ENCODE measurements at regions not wholly inside any gene's neighbourhood (a gene's known extent, or its start where the extent isn't known, plus 50 kb on each side); places are given as distances from the start of the nearest gene placed in this dataset.

DNA sequence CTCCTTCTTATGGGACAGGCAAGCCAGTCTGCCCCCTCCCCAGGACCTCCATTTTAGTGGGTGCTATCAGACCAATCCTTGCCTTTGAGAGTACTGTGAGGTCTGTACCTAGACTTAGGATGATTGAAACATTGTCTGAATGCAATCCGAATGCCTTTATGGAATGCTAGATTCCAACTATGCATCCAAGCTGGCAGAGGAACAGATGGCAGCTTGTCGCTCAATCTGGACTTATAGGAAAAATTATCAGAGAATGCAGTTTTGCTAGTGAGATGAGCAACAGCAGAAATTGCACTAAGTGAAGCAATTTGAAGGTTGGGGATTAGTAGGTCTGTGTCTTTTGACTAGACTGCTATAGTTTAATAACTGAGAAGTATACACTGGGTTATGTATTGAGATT is 109.1 kb downstream of the DYRK2 start:
- TF ChIP-seq, protein P1, sequence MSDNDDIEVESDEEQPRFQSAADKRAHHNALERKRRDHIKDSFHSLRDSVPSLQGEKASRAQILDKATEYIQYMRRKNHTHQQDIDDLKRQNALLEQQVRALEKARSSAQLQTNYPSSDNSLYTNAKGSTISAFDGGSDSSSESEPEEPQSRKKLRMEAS (IDR thresholded peaks at IDR 0.05; ENCODE audit: low read depth) = no peak
- TF ChIP-seq, protein P2, sequence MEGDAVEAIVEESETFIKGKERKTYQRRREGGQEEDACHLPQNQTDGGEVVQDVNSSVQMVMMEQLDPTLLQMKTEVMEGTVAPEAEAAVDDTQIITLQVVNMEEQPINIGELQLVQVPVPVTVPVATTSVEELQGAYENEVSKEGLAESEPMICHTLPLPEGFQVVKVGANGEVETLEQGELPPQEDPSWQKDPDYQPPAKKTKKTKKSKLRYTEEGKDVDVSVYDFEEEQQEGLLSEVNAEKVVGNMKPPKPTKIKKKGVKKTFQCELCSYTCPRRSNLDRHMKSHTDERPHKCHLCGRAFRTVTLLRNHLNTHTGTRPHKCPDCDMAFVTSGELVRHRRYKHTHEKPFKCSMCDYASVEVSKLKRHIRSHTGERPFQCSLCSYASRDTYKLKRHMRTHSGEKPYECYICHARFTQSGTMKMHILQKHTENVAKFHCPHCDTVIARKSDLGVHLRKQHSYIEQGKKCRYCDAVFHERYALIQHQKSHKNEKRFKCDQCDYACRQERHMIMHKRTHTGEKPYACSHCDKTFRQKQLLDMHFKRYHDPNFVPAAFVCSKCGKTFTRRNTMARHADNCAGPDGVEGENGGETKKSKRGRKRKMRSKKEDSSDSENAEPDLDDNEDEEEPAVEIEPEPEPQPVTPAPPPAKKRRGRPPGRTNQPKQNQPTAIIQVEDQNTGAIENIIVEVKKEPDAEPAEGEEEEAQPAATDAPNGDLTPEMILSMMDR (IDR thresholded peaks at IDR 0.05) = no peak
- no peak for TF ChIP-seq TAF1 (IDR thresholded peaks at IDR 0.05; ENCODE audit: borderline replicate concordance, low read depth, low read length)
- TF ChIP-seq GATA2 (CRISPR knock-in tag; IDR thresholded peaks at IDR 0.05) = no peak
- TF ChIP-seq FOXM1 (IDR thresholded peaks at IDR 0.05; ENCODE audit: low read depth) = no peak
- TF ChIP-seq, protein P3, sequence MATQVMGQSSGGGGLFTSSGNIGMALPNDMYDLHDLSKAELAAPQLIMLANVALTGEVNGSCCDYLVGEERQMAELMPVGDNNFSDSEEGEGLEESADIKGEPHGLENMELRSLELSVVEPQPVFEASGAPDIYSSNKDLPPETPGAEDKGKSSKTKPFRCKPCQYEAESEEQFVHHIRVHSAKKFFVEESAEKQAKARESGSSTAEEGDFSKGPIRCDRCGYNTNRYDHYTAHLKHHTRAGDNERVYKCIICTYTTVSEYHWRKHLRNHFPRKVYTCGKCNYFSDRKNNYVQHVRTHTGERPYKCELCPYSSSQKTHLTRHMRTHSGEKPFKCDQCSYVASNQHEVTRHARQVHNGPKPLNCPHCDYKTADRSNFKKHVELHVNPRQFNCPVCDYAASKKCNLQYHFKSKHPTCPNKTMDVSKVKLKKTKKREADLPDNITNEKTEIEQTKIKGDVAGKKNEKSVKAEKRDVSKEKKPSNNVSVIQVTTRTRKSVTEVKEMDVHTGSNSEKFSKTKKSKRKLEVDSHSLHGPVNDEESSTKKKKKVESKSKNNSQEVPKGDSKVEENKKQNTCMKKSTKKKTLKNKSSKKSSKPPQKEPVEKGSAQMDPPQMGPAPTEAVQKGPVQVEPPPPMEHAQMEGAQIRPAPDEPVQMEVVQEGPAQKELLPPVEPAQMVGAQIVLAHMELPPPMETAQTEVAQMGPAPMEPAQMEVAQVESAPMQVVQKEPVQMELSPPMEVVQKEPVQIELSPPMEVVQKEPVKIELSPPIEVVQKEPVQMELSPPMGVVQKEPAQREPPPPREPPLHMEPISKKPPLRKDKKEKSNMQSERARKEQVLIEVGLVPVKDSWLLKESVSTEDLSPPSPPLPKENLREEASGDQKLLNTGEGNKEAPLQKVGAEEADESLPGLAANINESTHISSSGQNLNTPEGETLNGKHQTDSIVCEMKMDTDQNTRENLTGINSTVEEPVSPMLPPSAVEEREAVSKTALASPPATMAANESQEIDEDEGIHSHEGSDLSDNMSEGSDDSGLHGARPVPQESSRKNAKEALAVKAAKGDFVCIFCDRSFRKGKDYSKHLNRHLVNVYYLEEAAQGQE (IDR thresholded peaks at IDR 0.05; ENCODE audit: low read depth, low read length) = no peak
- TF ChIP-seq SMC3 (IDR thresholded peaks at IDR 0.05; ENCODE audit: low read depth, low read length) = no peak
- TF ChIP-seq TCF12 (IDR thresholded peaks at IDR 0.05) = no peak
- TF ChIP-seq EP300 (IDR thresholded peaks at IDR 0.05; ENCODE audit: borderline replicate concordance in 1 of 2, low read depth in 1 of 2, low read length in 1 of 2) = no peak
- no peak for TF ChIP-seq GABPA (IDR thresholded peaks at IDR 0.05; ENCODE audit: low read depth)

All from SK-N-SH (cell line).